GM18517 (cell line): ENCODE measurements at regions not wholly inside any gene's neighbourhood (a gene's known extent, or its start where the extent isn't known, plus 50 kb on each side); places are given as distances from the start of the nearest gene placed in this dataset.
"Not testable (repeated sequence)": the region's sequence is repeated elsewhere in the genome, so short reads cannot be mapped to it uniquely, and the experiment has no call there.

Source experiments
- ATAC-seq: cut with Tn5 transposase; IDR thresholded peaks from one replicate; pipeline ENCODE4 v1.9.1; 2021; ENCODE audit warnings: mild to moderate bottlenecking, moderate library complexity; ENCODE audit not compliant: unreplicated experiment

GRCh38 chr4:148962539-148963290 is 520.5 kb upstream of the NR3C2 start:
- no peak for ATAC-seq

DNA sequence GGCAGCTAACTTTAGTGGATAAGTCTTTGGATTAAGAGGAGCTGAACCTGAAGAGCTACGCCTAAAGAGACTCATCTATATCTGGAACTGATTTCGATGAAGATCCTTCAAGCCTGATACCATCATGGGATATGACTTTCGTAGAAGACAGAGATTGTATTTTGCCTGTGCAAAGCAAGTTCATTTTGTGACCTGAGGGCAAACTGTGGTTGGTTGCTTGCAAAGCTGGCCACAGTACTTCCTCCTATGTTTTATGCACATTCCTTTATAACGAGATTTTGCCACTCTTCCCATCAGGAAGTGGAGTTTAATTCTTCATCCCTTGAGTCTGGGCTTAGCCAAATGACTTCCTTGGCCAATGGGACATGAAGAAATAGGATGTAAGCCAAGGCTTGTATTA is 519.3 kb upstream of the NR3C2 start:
- no peak for ATAC-seq

DNA sequence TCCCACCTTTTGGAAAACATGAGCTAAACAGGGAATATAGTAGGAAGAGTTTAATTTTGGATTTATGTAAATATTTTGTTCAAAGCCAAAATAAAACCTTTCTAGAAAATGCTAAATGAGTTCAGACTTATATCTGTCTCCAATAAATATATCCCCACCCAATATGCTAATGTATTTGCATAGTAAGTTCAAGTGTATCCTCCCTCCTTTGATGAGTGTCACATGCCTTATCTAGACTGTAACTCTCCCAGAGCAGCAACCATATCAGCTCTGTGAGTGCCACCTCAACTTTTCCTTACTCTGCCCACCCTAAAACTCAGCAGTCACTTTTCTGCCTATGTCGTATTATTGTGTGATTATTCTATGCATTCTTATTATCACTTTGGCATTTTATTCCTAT is 516.1 kb upstream of the NR3C2 start:
- ATAC-seq: no peak

GRCh38 chr4:148955564-148956297 is 513.5 kb upstream of the NR3C2 start:
- no peak for ATAC-seq

DNA sequence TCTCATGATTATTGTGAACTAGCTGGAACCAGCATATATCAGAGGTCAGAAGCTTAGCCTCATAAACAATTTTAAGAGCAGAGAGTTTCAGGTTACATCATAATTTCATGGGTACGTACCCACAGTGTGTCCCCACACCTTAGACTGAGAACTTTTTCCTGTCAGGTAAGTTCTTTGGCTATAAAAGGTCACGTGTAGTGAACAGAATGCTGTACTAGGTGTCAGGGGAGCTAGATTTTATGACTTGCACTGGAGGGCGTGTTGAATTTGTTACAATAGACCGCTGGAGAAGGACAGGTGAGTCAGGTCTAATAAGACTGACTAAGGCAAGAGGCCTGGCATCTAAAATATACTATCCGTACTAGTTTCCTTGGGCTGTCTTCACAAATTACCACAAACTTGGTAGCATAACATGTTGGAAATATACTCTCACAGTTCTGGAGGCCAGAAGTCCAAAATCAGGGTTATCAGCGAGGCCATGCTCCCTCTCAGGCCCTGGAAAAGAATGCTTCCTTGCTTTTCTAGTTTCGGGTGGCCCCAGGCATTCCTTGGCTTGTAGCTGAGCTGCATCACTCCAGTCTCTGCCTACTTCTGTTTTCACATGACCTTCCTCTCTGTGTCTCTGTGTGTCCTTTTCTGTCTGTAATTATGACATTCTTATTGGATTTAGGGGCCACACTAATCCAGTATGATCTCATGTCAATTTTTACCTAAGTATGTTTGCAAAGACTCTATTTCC is 512.0 kb upstream of the NR3C2 start:
- ATAC-seq: no peak

- ATAC-seq: no peak
These were observed 509.1 kb upstream of the NR3C2 start for GRCh38 chr4:148951346-148951745.

- no peak for ATAC-seq
These were observed 504.1 kb upstream of the NR3C2 start for GRCh38 chr4:148946271-148946670.

DNA sequence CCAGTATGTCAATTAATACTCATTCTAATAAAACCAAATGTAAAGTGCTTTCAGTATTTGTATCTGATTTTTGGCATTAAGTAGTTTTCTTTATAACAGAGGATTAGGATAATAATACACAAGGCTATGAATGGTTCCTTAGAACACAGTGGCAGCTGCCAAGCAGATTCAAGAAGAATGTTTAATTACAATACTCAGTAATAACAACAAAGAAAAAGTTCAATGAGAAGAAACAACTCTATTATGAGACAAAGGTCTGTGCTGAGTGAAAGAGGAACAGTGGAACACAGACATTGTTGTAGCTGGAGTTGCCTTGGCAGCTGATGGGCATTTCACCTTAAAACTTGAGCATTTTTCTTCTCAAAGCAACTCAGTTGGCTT is 502.6 kb upstream of the NR3C2 start:
- ATAC-seq: no peak

GRCh38 chr4:148944136-148944838 is 502.1 kb upstream of the NR3C2 start:
- no peak for ATAC-seq

DNA sequence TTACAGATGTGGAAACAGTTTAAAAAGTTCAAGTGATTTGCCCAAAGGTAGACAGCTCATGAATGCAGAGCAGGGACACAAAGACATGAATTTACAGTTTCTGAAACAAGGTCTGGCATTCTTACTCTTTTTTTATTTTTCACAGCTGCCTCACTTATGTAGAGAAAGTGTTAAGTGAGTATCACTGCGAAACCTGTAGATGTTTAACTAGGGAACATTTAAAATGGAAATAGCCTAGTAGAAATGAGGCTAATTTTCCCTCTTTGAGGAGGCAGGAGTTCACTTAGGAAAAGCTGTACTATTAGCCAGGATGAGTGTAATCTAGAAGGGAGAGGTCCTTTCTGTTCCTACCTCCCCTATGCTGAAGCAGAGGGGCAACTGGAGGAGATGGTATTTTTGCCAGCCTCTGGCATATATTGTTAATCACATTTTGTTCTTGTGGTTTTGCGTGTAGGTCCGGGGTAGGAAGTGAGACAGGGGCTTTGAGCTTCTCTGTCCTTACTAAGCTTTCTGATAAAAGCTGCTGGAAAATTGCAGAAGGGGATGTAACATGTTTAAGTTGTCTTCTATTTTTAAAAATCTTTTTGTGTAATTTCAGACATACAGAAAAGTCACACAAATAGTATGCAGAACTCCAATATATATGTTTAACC is 492.8 kb upstream of the NR3C2 start:
- no peak for ATAC-seq

GRCh38 chr4:148926276-148927260 is 484.4 kb upstream of the NR3C2 start:
- ATAC-seq: no peak

- ATAC-seq: no peak
These were observed 481.7 kb upstream of the NR3C2 start for GRCh38 chr4:148923881-148924280.

DNA sequence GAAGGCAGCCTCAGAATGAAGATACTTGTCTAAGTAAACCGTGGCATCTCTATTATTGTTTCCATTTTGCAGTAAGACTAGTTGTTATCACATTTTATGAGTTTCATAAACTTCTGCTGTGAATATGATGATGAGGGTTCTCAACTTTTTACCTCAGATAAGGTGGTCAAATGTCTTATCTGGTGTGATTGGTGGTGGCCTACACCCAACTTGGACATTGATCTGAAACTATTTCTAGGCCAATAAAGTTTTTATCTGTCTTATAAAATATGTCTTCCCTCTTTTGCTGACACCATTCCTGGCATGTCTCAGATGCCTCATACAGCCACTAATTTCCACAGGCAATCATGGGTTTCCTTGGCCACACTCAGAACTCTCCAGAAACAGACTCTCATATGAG is 480.3 kb upstream of the NR3C2 start:
- ATAC-seq: no peak

- ATAC-seq: no peak
These were observed 472.5 kb upstream of the NR3C2 start for GRCh38 chr4:148914734-148915133.

- no peak for ATAC-seq
These were observed 472.1 kb upstream of the NR3C2 start for GRCh38 chr4:148914301-148914700.

DNA sequence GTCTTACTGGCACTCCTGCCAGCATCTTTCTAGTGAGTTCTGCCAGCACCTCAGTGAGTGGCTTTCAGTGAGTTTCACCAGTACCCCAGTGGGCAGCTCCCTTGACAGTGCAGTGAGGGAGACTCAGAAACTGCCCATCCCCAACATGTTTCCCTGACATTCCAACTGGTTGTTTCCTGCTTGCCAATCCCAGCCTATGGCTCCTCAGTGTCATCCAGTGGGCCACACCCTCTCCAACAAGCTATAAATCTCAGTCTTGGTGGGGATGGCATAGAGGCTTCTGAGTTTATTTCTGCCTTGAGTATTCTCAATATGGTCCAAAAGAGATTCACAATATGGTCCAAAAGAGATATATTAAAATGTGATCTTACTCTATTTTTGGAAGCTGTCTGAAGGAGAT is 461.2 kb upstream of the NR3C2 start:
- ATAC-seq: no peak

DNA sequence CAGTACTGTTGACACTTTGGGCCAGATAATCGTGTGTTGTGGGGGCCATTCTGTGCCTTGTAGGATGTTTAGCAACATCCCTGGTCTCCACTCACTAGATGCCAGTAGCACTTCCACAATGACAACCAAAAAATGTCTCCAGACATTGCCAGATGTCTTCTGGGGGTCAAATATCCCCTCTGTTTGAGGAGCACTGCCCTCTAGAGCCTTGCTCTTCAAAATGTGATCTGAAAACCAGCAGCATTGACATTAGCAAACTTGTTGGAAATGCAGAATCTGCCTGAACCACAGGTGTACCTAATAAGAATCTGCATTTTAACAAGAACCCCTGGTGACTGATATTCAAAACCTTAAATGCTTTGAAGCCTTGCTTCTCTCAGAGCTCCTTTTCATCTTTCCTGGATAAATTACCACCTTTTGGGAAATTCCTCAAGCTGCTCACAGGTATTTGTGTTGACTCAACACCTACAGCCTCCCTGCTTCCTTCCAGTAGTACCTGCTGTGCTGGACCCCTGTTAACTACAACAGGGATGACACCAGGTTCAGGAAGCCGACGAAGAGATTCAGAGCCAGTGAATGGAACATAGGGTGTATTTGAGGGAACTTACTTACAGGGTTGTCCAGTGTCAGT is 459.0 kb upstream of the NR3C2 start:
- no peak for ATAC-seq

- ATAC-seq: not testable (repeated sequence)
These were observed 455.9 kb upstream of the NR3C2 start for GRCh38 chr4:148898139-148898538.

DNA sequence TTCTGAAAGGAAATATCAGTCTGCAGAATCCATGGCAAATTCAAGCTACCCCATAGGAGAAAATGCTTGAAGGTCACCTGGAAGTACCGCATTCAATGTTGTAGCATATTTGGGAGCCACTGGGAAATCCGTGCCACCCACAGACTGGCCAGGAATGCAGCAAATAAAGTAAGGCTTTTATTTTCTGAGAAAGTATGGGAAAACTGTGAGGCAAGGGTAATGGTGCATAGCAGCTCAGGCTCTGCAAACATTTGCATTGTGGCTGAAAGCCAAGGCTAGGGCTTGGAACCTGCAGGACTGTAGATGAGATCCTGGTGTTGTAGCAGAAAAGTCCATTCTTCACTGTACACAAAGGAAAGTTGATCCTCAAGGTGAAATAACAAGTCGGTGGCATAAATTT is 450.9 kb upstream of the NR3C2 start:
- no peak for ATAC-seq
